Transverse colon (tissue), 4 donors: ENCODE measurements at regions not wholly inside any gene's neighbourhood (a gene's known extent, or its start where the extent isn't known, plus 50 kb on each side); places are given as distances from the start of the nearest gene placed in this dataset.

Source experiments
- DNase-seq: peaks from one replicate; pipeline ENCODE4 v3.0.0-alpha.2; 2019
- H3K27ac ChIP-seq, 4 donors: fragments of 200-600 bp; sonication (generic); 2 replicates each; pipeline ENCODE4 v1.5.1; 2016 to 2018; ENCODE audit warnings: inconsistent platforms in 4 of 4
- H3K27me3 ChIP-seq: fragments of 200-600 bp; sonication (generic); 2 replicates; pipeline ENCODE4 v1.5.1; 2017; ENCODE audit warnings: inconsistent platforms
- H3K36me3 ChIP-seq, 4 donors: fragments of 200-600 bp; sonication (generic); 2 replicates each; pipeline ENCODE4 v1.5.1; 2017 to 2019; ENCODE audit warnings: inconsistent platforms in 4 of 4
- H3K4me1 ChIP-seq, 4 donors: fragments of 200-600 bp; sonication (generic); 2 replicates each; pipeline ENCODE4 v1.5.1; 2017 to 2020; ENCODE audit warnings: inconsistent platforms in 4 of 4
- H3K4me3 ChIP-seq, 4 donors: fragments of 200-600 bp; sonication (generic); 1 replicate in 1 of 4; 2 replicates in 3 of 4; pipeline versions ENCODE4 v1.5.1 to v1.6.1; 2017 to 2019; ENCODE audit warnings: inconsistent platforms in 4 of 4
- H3K9me3 ChIP-seq, 2 donors: fragments of 200-600 bp; sonication (generic); 2 replicates each; pipeline ENCODE4 v1.5.1; 2017 to 2019; ENCODE audit warnings: inconsistent platforms in 2 of 2
- EP300 ChIP-seq: sonication (generic); formaldehyde crosslinking; IDR thresholded peaks from one replicate; pipeline ENCODE4 v1.6.1; 2017; ENCODE audit warnings: antibody characterized with exemption, low read depth
- POLR2A ChIP-seq: fragments of 450-650 bp; IDR thresholded peaks from one replicate; pipeline ENCODE4 v1.6.1; 2016; ENCODE audit warnings: antibody characterized with exemption, mild to moderate bottlenecking, moderate library complexity
- POLR2AphosphoS5 ChIP-seq, 3 donors: sonication (generic); formaldehyde crosslinking; IDR thresholded peaks; one replicate each; pipeline ENCODE4 v1.6.1; 2016; ENCODE audit warnings: antibody characterized with exemption in 3 of 3
- WGBS, 2 donors: methylation state at CpG; one replicate each; pipeline ENCODE4 v1.1.5; 2018; ENCODE audit warnings: low coverage in 1 of 2; 5-methylcytosine and 5-hydroxymethylcytosine counted together
- in situ Hi-C, 4 donors: fragments of 200-750 bp; cut with MboI; loops; one replicate each; pipeline versions ENCODE4 v1.15.0 to v1.15.1; 2017; ENCODE audit warnings: low sequenced_read_pairs in 3 of 4, low pct_ligation_motif_present in 1 of 4, low pct_unique_long_range_greater_than_20kb in 1 of 4
- intact Hi-C: fragments of 100-400 bp; cut with DNase I; formaldehyde crosslinking; loops from one replicate; pipeline ENCODE4 v1.15.1; 2023; ENCODE audit warnings: low total_unique reads
- TF ChIP-seq, protein P1 (sequence below), 5 experiments: fragments of 200-600 bp in 3 of 5; fragments of 450-650 bp in 2 of 5; sonication (generic) in 3 of 5; IDR thresholded peaks; 1 replicate in 2 of 5; 2 replicates in 3 of 5; pipeline ENCODE4 v1.5.1; 2016 to 2017; ENCODE audit warnings: antibody characterized with exemption in 5 of 5, inconsistent platforms in 3 of 5, mild to moderate bottlenecking in 2 of 5, moderate library complexity in 1 of 5

DNA sequence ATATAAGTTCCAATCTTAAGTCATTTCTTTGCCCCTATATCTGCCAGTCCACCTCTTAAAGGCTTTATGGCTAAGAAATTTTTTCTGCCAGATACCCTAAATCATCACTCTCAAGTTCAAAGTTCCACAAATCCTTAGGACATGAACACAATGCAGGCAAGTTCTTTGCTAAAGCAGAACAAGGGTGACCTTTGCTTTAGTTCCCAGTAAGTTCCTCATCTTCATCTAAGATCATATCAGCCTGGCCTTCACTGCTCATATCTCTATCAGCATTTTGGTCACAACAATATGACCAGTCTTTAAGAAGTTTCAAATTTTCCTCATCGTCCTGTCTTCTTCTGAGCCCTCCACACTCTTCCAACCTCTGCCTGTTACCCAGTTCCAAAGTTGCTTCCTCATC lies 402.2 kb upstream of the RUNX1 start:
- TF ChIP-seq EP300 (no peak), POLR2AphosphoS5 (IDR thresholded peaks at IDR 0.05) (no peak), POLR2A (no peak)
- TF ChIP-seq, protein P1, sequence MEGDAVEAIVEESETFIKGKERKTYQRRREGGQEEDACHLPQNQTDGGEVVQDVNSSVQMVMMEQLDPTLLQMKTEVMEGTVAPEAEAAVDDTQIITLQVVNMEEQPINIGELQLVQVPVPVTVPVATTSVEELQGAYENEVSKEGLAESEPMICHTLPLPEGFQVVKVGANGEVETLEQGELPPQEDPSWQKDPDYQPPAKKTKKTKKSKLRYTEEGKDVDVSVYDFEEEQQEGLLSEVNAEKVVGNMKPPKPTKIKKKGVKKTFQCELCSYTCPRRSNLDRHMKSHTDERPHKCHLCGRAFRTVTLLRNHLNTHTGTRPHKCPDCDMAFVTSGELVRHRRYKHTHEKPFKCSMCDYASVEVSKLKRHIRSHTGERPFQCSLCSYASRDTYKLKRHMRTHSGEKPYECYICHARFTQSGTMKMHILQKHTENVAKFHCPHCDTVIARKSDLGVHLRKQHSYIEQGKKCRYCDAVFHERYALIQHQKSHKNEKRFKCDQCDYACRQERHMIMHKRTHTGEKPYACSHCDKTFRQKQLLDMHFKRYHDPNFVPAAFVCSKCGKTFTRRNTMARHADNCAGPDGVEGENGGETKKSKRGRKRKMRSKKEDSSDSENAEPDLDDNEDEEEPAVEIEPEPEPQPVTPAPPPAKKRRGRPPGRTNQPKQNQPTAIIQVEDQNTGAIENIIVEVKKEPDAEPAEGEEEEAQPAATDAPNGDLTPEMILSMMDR (IDR thresholded peaks at IDR 0.05), result no peak
- Histone ChIP-seq H3K9me3 (peaks cover 0 to 4% of the 10 kb centered on the region in 2 donors), H3K27ac (no peak overlapping the region), H3K4me3 (no peak overlapping the region), H3K4me1 (no peaks in the 10 kb centered on the region), H3K36me3 (no peaks in the 10 kb centered on the region), H3K27me3 (no peaks in the 10 kb centered on the region)
- in situ Hi-C loops (no loop called here), intact Hi-C loops (no loop called here)
- WGBS, 2 donors, result 85 to 89% methylated on average over 1 of the region's 1 CpG
- no peak for DNase-seq

DNA sequence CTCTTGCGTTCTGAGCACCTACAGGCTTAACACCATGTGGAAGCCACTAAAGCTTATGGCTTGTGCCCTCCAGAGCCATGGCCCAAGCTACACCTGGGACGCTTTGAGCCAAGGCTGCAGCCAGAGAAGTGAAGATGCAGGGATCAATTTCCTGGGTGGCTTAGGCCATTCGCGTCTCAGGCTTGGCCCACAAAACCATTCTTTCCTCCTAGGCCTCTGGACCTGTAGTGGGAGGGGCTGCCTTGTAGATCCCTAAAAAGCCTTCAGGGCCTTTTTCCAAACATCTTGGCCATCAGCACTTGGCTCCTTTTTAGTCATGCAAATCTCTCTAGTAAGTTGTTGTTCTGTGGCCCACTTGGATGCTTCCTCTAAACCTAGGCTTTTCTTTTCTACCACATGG lies 401.7 kb upstream of the RUNX1 start:
- Histone ChIP-seq H3K27ac (no peak overlapping the region), H3K4me3 (no peak overlapping the region), H3K36me3 (no peaks in the 10 kb centered on the region), H3K27me3 (no peaks in the 10 kb centered on the region), H3K4me1 (no peaks in the 10 kb centered on the region), H3K9me3 (peaks cover 0 to 4% of the 10 kb centered on the region in 2 donors)
- TF ChIP-seq POLR2AphosphoS5 (IDR thresholded peaks at IDR 0.05) (no peak), POLR2A (no peak), EP300 (no peak)
- TF ChIP-seq, protein P1 (IDR thresholded peaks at IDR 0.05), result no peak
- in situ Hi-C loops (no loop called here), intact Hi-C loops (no loop called here)
- DNase-seq, result no peak
- 94% methylated on average over 4 of the region's 4 CpGs; no CpG with 5 or more reads in 1 of the 2 donors for WGBS, 2 donors

DNA sequence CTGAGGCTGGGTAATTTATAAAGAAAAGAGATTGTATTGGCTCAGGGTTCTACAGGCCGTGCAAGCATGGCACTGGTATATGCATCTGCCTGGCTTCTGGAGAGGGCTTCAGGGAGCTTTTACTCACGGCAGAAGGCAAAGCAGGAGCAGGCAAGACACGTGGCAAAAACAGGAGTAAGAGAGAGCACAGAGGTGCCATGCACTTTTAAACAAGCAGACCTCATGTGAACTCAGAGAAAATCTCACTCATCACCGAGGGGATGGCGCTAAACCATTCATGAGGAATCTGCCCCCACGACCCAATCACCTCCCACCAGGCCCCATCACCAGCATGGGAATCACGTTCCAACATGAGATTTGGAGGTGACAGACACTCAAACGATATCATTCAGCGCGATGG lies 400.7 kb upstream of the RUNX1 start:
- no peak for DNase-seq
- peaks cover 0 to 4% of the 10 kb centered on the region in 2 donors for H3K9me3 ChIP-seq
- no peak overlapping the region for H3K4me3 ChIP-seq
- intact Hi-C loops, result no loop called here
- 88 to 96% methylated on average over 7 to 10 of the region's 10 CpGs for WGBS, 2 donors
- no peaks in the 10 kb centered on the region for H3K27me3 ChIP-seq
- no peaks in the 10 kb centered on the region for H3K4me1 ChIP-seq
- in situ Hi-C loops, result no loop called here
- no peaks in the 10 kb centered on the region for H3K36me3 ChIP-seq
- TF ChIP-seq EP300 (no peak), POLR2A (no peak), POLR2AphosphoS5 (IDR thresholded peaks at IDR 0.05) (no peak)
- TF ChIP-seq, protein P1 (IDR thresholded peaks at IDR 0.05), result no peak
- H3K27ac ChIP-seq, result no peak overlapping the region

DNA sequence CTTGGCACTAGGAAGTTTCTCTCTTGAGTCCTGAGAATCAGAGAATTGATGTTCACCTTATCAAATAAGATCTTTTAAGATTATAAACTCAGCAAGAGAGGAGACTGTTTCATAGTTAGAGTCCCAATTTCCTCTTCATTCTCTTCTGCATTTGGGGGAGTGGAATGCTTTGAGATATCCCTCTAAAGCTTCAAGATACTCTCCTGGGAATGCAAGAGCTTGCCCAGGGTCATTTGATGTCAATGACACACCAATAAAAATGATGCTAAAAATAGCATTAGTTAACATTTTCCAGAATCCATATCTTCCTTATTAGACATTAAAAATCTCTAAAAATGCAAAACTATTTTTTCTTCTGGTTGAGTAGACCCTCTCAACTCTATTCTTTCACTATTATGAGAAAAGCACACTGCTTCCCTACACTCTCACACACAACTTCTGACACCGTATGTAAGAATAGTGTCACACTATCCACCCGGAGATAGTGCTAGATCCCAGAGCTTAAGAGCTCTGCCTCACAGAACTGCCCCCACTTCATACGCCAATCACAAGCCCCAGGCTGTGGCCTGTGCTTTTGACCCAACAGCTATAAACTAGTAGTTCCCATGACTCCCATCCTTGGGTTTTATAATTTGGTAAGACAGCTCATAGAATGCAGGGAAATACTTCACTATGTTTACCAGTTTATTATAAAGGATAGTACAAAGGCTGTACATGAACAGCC lies 399.9 kb upstream of the RUNX1 start:
- H3K4me1 ChIP-seq, result no peaks in the 10 kb centered on the region
- no peak overlapping the region for H3K27ac ChIP-seq
- in situ Hi-C loops (no loop called here), intact Hi-C loops (no loop called here)
- no peak overlapping the region for H3K4me3 ChIP-seq
- 78 to 85% methylated on average over 3 of the region's 3 CpGs for WGBS, 2 donors
- no peaks in the 10 kb centered on the region for H3K27me3 ChIP-seq
- H3K9me3 ChIP-seq, result peaks cover 0 to 4% of the 10 kb centered on the region in 2 donors
- TF ChIP-seq POLR2A (no peak), EP300 (no peak), POLR2AphosphoS5 (IDR thresholded peaks at IDR 0.05) (no peak)
- TF ChIP-seq, protein P1 (IDR thresholded peaks at IDR 0.05), result no peak
- H3K36me3 ChIP-seq, result no peaks in the 10 kb centered on the region
- DNase-seq, result no peak
